ENCODE measurements at regions not wholly inside any gene's neighbourhood (a gene's known extent, or its start where the extent isn't known, plus 50 kb on each side); places are given as distances from the start of the nearest gene placed in this dataset.

DNA sequence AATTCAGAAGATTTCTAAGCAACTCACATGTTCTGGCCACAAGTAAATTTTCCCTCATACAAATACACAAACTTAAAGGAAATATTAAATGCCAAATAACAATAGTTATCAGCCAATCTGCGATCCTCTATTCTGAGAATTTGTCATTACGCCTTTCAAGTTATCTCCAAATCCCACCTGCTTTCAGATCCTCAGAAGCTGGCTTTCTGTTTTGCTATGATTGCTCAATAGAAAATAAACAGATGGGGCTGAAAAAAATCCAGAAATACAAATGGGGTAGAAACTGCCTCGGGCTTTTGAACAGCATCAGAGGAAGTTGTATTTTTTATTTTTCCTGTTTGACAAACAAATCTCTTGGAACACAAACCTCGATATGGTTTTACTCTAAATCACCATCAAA is 74.0 kb upstream of the CNTN4 start:
- DNase-seq (ENCODE audit: low read depth): no peak

DNA sequence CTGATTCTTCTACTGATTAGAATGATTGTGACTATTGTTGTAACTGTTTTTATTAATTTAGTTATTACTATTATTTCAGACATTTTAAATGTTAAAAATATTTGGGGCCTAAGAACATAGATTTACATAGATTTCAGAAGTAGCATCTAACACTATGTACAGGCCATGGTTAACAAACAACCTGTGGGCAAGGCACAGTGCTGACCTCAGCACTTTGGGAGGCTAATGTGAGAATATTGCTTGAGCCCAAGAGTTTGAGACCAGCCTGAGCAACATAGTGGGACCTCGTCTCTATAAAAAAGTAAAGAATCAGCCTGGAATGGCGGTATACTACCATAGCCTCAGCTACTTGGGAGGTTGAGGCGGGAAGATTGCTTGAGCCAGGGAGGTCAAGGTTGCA is 69.1 kb upstream of the CNTN4 start:
- TF ChIP-seq, protein P1, sequence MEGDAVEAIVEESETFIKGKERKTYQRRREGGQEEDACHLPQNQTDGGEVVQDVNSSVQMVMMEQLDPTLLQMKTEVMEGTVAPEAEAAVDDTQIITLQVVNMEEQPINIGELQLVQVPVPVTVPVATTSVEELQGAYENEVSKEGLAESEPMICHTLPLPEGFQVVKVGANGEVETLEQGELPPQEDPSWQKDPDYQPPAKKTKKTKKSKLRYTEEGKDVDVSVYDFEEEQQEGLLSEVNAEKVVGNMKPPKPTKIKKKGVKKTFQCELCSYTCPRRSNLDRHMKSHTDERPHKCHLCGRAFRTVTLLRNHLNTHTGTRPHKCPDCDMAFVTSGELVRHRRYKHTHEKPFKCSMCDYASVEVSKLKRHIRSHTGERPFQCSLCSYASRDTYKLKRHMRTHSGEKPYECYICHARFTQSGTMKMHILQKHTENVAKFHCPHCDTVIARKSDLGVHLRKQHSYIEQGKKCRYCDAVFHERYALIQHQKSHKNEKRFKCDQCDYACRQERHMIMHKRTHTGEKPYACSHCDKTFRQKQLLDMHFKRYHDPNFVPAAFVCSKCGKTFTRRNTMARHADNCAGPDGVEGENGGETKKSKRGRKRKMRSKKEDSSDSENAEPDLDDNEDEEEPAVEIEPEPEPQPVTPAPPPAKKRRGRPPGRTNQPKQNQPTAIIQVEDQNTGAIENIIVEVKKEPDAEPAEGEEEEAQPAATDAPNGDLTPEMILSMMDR (IDR thresholded peaks at IDR 0.05; ENCODE audit: low read depth, low read length): no peak
- no peak for TF ChIP-seq MYC (IDR thresholded peaks at IDR 0.05; ENCODE audit: low read depth, low read length)
- TF ChIP-seq POLR2A (IDR thresholded peaks at IDR 0.05; ENCODE audit: extremely low read depth, insufficient read length): no peak
- TF ChIP-seq, protein P2, sequence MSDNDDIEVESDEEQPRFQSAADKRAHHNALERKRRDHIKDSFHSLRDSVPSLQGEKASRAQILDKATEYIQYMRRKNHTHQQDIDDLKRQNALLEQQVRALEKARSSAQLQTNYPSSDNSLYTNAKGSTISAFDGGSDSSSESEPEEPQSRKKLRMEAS (IDR thresholded peaks at IDR 0.05; ENCODE audit: low read depth, low read length): no peak
- H3K4me3 ChIP-seq (ENCODE audit: low read depth, low read length): no peak overlapping the region
- DNase-seq (ENCODE audit: low read depth): no peak

More for the DNA sequence above, 74.0 kb upstream of the CNTN4 start:
- TF ChIP-seq, protein P2 (IDR thresholded peaks at IDR 0.05; ENCODE audit: low read depth, low read length): no peak
- TF ChIP-seq POLR2A (IDR thresholded peaks at IDR 0.05; ENCODE audit: extremely low read depth, insufficient read length) (no peak), MYC (IDR thresholded peaks at IDR 0.05; ENCODE audit: low read depth, low read length) (no peak)
- TF ChIP-seq, protein P1 (IDR thresholded peaks at IDR 0.05; ENCODE audit: low read depth, low read length): no peak
- no peak overlapping the region for H3K4me3 ChIP-seq (ENCODE audit: low read depth, low read length)

DNA sequence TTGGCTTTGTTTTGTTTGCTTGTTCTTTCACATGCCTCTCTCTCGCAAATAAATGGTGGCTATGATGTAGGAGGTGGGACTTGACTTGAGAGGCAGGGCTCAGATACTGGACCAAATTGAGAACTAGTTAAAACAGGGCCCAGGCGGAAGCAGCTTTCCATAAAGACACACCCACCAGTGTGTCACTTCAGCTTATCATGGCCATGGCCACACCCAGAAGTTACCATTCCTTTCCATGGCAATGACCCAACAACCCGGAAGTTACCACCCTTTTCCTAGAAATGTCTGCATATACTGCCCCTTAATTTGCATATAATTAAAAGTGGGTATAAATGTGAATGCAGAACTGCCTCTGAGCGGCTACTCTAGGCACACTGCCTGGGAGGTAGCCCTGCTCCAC is 62.6 kb upstream of the CNTN4 start:
- H3K4me3 ChIP-seq (ENCODE audit: low read depth, low read length): no peak overlapping the region
- DNase-seq (ENCODE audit: low read depth): peak; percentile 1
- TF ChIP-seq, protein P2 (IDR thresholded peaks at IDR 0.05; ENCODE audit: low read depth, low read length): no peak
- TF ChIP-seq, protein P1 (IDR thresholded peaks at IDR 0.05; ENCODE audit: low read depth, low read length): no peak
- TF ChIP-seq POLR2A (IDR thresholded peaks at IDR 0.05; ENCODE audit: extremely low read depth, insufficient read length): no peak
- no peak for TF ChIP-seq MYC (IDR thresholded peaks at IDR 0.05; ENCODE audit: low read depth, low read length)

DNA sequence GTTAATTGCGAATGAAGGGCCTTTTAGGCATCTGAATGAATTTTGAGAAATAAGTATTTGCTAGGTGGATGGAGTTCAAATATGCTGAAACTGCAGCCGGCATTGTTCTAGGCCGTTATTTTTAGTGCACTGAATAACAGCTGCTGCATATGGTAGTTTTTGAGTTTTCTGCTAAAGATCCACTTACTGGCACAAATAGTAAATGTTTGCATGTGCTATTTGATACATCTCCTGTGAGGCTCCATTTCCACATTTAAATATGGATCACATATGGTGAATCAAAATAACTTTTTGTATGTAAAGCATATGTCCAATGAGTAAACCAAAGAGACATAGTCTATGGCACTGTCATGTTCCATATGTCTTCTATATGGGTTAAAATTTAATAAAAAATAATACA is 56.7 kb upstream of the CNTN4 start:
- DNase-seq (ENCODE audit: low read depth): no peak
- no peak overlapping the region for H3K4me3 ChIP-seq (ENCODE audit: low read depth, low read length)
- TF ChIP-seq POLR2A (IDR thresholded peaks at IDR 0.05; ENCODE audit: extremely low read depth, insufficient read length) (no peak), MYC (IDR thresholded peaks at IDR 0.05; ENCODE audit: low read depth, low read length) (no peak)
- TF ChIP-seq, protein P2 (IDR thresholded peaks at IDR 0.05; ENCODE audit: low read depth, low read length): no peak
- TF ChIP-seq, protein P1 (IDR thresholded peaks at IDR 0.05; ENCODE audit: low read depth, low read length): no peak
